HCT116 (cell line): ENCODE measurements at regions not wholly inside any gene's neighbourhood (a gene's known extent, or its start where the extent isn't known, plus 50 kb on each side); places are given as distances from the start of the nearest gene placed in this dataset.
A peak's percentile ranks its signal among the peaks of the same experiment; 100 is the strongest.

ENCODE experiments used
- ATAC-seq: fragments of 200-7000 bp; cut with Tn5 transposase; 2 replicates; pipeline ENCODE4 v1.9.1; 2020; ENCODE audit warnings: mild to moderate bottlenecking, moderate library complexity
- BruUV-seq: library from RNA; stranded (reverse); fragments of 400-500 nt; replicated peaks from 2 replicates; lab custom pipeline; 2021; lab: Mats Ljungman, UMichigan
- CTCF ChIA-PET: fragments of 300-600 bp; sonication (Branson Sonifier 250); formaldehyde crosslinking; loops from one replicate; lab custom pipeline; 2021; ENCODE audit warnings: antibody characterized with exemption; lab: Charles Lee
- POLR2A ChIA-PET: fragments of 300-600, 350-600 bp; sonication (Branson Sonifier 250); formaldehyde crosslinking; loops from one replicate; lab custom pipeline; 2021; ENCODE audit warnings: antibody characterized with exemption; lab: Charles Lee
- RAD21 ChIA-PET, 2 experiments: fragments of 300-600 bp; sonication (Branson Sonifier 250); formaldehyde crosslinking; loops; one replicate each; lab custom pipeline; 2023; ENCODE audit warnings: low total read pairs in 2 of 2; ENCODE audit not compliant: uncharacterized antibody in 2 of 2, unreplicated experiment in 2 of 2, low non-redundant PET in 1 of 2; lab: Charles Lee
- DNase-seq: peaks from one replicate; pipeline ENCODE4 v3.0.0-alpha.2; 2010; ENCODE audit warnings: low read depth, low spot score
- H2AFZ ChIP-seq: fragments of 200-600 bp; shearing (Covaris generic), sonication (generic); 2 replicates; pipeline ENCODE4 v1.6.1; 2017; ENCODE audit warnings: low read depth, mixed run types, mixed read lengths, antibody characterized with exemption, low read length; ENCODE audit not compliant: poor library complexity, severe bottlenecking
- H3K27ac ChIP-seq: 2 replicates; pipeline ENCODE4 v1.5.1; 2012; ENCODE audit warnings: low read depth, low read length
- H3K27me3 ChIP-seq: fragments of 200-600 bp; sonication (generic); 2 replicates; pipeline ENCODE4 v1.6.1; 2016; ENCODE audit warnings: mixed run types, low read length, mixed read lengths; ENCODE audit not compliant: insufficient read depth
- H3K36me3 ChIP-seq, 2 experiments: fragments of 200-500 bp in 1 of 2; fragments of 200-600 bp in 1 of 2; sonication (Bioruptor generic) in 1 of 2; sonication (generic) in 1 of 2; 2 replicates each; pipeline versions ENCODE4 v1.5.1 to v1.6.1; 2014 to 2016; ENCODE audit warnings: low read length in 2 of 2, inconsistent platforms in 1 of 2, mixed read lengths in 1 of 2, mixed run types in 1 of 2; ENCODE audit not compliant: insufficient read depth in 2 of 2, control insufficient read depth in 1 of 2
- H3K4me1 ChIP-seq, 2 experiments: fragments of 200-600 bp in 1 of 2; sonication (generic) in 1 of 2; 2 replicates each; pipeline versions ENCODE4 v1.5.1 to v1.6.1; 2012 to 2017; ENCODE audit warnings: low read length in 2 of 2, inconsistent platforms in 1 of 2, mild to moderate bottlenecking in 1 of 2, mixed read lengths in 1 of 2, mixed run types in 1 of 2, moderate library complexity in 1 of 2; ENCODE audit not compliant: insufficient read depth in 2 of 2, control insufficient read depth in 1 of 2
- H3K4me2 ChIP-seq: fragments of 200-600 bp; sonication (generic); 2 replicates; pipeline ENCODE4 v1.6.1; 2017; ENCODE audit warnings: mixed run types, low read length, mixed read lengths
- H3K4me3 ChIP-seq, 2 experiments: fragments of 200-600 bp in 1 of 2; sonication (generic) in 1 of 2; replicated peaks in 1 of 2; 2 replicates each; pipeline ENCODE4 v1.5.1; 2011 to 2016; ENCODE audit warnings: low read length in 2 of 2, control low read depth in 1 of 2, low read depth in 1 of 2, mild to moderate bottlenecking in 1 of 2, mixed read lengths in 1 of 2, mixed run types in 1 of 2
- H3K79me2 ChIP-seq: fragments of 200-600 bp; sonication (generic); 2 replicates; pipeline ENCODE4 v1.6.1; 2017; ENCODE audit warnings: mild to moderate bottlenecking, mixed run types, low read length, moderate library complexity, mixed read lengths; ENCODE audit not compliant: insufficient read depth
- H3K9ac ChIP-seq: fragments of 200-600 bp; sonication (generic); 2 replicates; pipeline ENCODE4 v1.6.1; 2016; ENCODE audit warnings: low read length, mixed read lengths
- H3K9me2 ChIP-seq: fragments of 200-600 bp; sonication (generic), shearing (Covaris generic); 2 replicates; pipeline ENCODE4 v1.6.1; 2017; ENCODE audit warnings: mixed run types, mild to moderate bottlenecking, moderate library complexity; ENCODE audit not compliant: insufficient read depth
- H3K9me3 ChIP-seq, 2 experiments: fragments of 200-500 bp in 1 of 2; fragments of 200-600 bp in 1 of 2; sonication (Bioruptor generic) in 1 of 2; sonication (generic) in 1 of 2; 2 replicates each; pipeline ENCODE4 v1.6.1; 2014 to 2017; ENCODE audit warnings: low read length in 2 of 2, mixed read lengths in 2 of 2, inconsistent platforms in 1 of 2, low read depth in 1 of 2, mild to moderate bottlenecking in 1 of 2, mixed run types in 1 of 2, moderate library complexity in 1 of 2; ENCODE audit not compliant: control insufficient read depth in 1 of 2, insufficient read depth in 1 of 2
- H4K20me1 ChIP-seq: fragments of 200-600 bp; sonication (generic), shearing (Covaris generic); 2 replicates; pipeline ENCODE4 v1.6.1; 2017; ENCODE audit warnings: mixed run types, mild to moderate bottlenecking, moderate library complexity; ENCODE audit not compliant: insufficient read depth
- CBX3 ChIP-seq: IDR thresholded peaks from 2 replicates; pipeline ENCODE4 v1.6.1; 2012; ENCODE audit warnings: low read depth
- CEBPB ChIP-seq: IDR thresholded peaks from 2 replicates; pipeline ENCODE4 v1.6.1; 2012; ENCODE audit warnings: low read depth
- CTCF ChIP-seq, 3 experiments: fragments of 200-600 bp in 1 of 3; sonication (generic) in 1 of 3; IDR thresholded peaks in 2 of 3; conservative IDR thresholded peaks in 1 of 3; 2 replicates each; pipeline ENCODE4 v1.5.1; 2012 to 2017; ENCODE audit warnings: low read depth in 2 of 3, low read length in 2 of 3, antibody characterized with exemption in 1 of 3, borderline replicate concordance in 1 of 3, control low read depth in 1 of 3, mild to moderate bottlenecking in 1 of 3, mixed read lengths in 1 of 3, mixed run types in 1 of 3, moderate library complexity in 1 of 3; ENCODE audit not compliant: insufficient read depth in 1 of 3
- EGR1 ChIP-seq: IDR thresholded peaks from 2 replicates; pipeline ENCODE4 v1.6.1; 2012; ENCODE audit warnings: low read depth
- ELF1 ChIP-seq: IDR thresholded peaks from 2 replicates; pipeline ENCODE4 v1.6.1; 2012; ENCODE audit warnings: low read depth, borderline replicate concordance
- EZH2phosphoT487 ChIP-seq: fragments of 200-600 bp; IDR thresholded peaks from 2 replicates; pipeline ENCODE4 v1.6.1; 2018; ENCODE audit warnings: antibody characterized with exemption, borderline replicate concordance
- FOSL1 ChIP-seq: IDR thresholded peaks from 2 replicates; pipeline ENCODE4 v1.6.1; 2012; ENCODE audit warnings: low read depth
- JUND ChIP-seq: IDR thresholded peaks from 2 replicates; pipeline ENCODE4 v1.6.1; 2012
- POLR2A ChIP-seq: IDR thresholded peaks from 2 replicates; pipeline ENCODE4 v1.7.0; 2011; ENCODE audit warnings: borderline replicate concordance; ENCODE audit not compliant: insufficient read depth, insufficient read length; ENCODE audit errors: extremely low read depth
- POLR2AphosphoS5 ChIP-seq: IDR thresholded peaks from 2 replicates; pipeline ENCODE4 v1.6.1; 2011; ENCODE audit warnings: mild to moderate bottlenecking, low read depth, low read length, moderate library complexity
- RAD21 ChIP-seq: IDR thresholded peaks from 2 replicates; pipeline ENCODE4 v1.6.1; 2012; ENCODE audit warnings: low read depth, mild to moderate bottlenecking
- SIN3A ChIP-seq: IDR thresholded peaks from 2 replicates; pipeline ENCODE4 v1.6.1; 2012; ENCODE audit warnings: low read depth
- SP1 ChIP-seq: IDR thresholded peaks from 2 replicates; pipeline ENCODE4 v1.6.1; 2012; ENCODE audit warnings: low read depth
- TCF7L2 ChIP-seq: IDR thresholded peaks from 2 replicates; pipeline ENCODE4 v1.7.0; 2011; ENCODE audit warnings: borderline replicate concordance, inconsistent platforms; ENCODE audit not compliant: insufficient read depth, insufficient read length; ENCODE audit errors: extremely low read depth
- ZBTB33 ChIP-seq: IDR thresholded peaks from 2 replicates; pipeline ENCODE4 v1.6.1; 2011; ENCODE audit warnings: mild to moderate bottlenecking, low read length, moderate library complexity; ENCODE audit not compliant: insufficient replicate concordance; ENCODE audit errors: extremely low read depth
- ZFX ChIP-seq: fragments of 450-650 bp; IDR thresholded peaks from 2 replicates; pipeline ENCODE4 v1.6.1; 2017
- intact Hi-C: fragments of 100-400 bp; cut with micrococcal nuclease; formaldehyde crosslinking; loops from 2 replicates; pipeline ENCODE4 v1.10.0; 2022
- TF ChIP-seq, protein P1 (sequence below): IDR thresholded peaks from 2 replicates; pipeline ENCODE4 v1.6.1; 2012

- ATAC-seq = peak; percentile 92
- no peak overlapping the region for H3K4me3 ChIP-seq
Measured at GRCh38 chr11:116454020-116454645, 318.7 kb downstream of the BUD13 start.

More at GRCh38 chr11:116454020-116454645, 318.7 kb downstream of the BUD13 start:
- TF ChIP-seq RAD21 (peak; percentile 65), EGR1 (no peak), CTCF (IDR thresholded peaks at IDR 0.05 in 2 of 3, conservative IDR thresholded peaks at IDR 0.05 in 1 of 3; ENCODE audit: borderline replicate concordance in 1 of 3, insufficient read depth in 1 of 3, low read depth in 2 of 3, low read length in 2 of 3) (peak; percentile 61 to 64 (median 61)), CBX3 (no peak), SP1 (no peak), ZFX (no peak), FOSL1 (no peak), CEBPB (no peak), ELF1 (no peak), TCF7L2 (no peak), SIN3A (no peak), ZBTB33 (no peak), POLR2AphosphoS5 (no peak), EZH2phosphoT487 (no peak), POLR2A (no peak), JUND (no peak)
- TF ChIP-seq, protein P1, sequence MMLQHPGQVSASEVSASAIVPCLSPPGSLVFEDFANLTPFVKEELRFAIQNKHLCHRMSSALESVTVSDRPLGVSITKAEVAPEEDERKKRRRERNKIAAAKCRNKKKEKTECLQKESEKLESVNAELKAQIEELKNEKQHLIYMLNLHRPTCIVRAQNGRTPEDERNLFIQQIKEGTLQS = no peak
- no TSS peak for BruUV-seq
- ChIA-PET POLR2A (no interaction called here), RAD21 (interaction anchor here (0.6 to 1.2 kb wide), 2 partner anchors 45 to 90 kb away, joined by 4 to 5 read pairs; no protein-coding TSS in a partner anchor), CTCF (interaction anchor here (0.7 to 3.2 kb wide), 4 partner anchors 10 to 238 kb away, joined by 3 to 35 read pairs (median 10); no protein-coding TSS in a partner anchor)
- Histone ChIP-seq H4K20me1 (no peaks in the 10 kb centered on the region), H3K9ac (no peak overlapping the region), H3K9me3 (no peaks in the 10 kb centered on the region), H2AFZ (no peak overlapping the region), H3K4me2 (no peak overlapping the region), H3K27me3 (no peaks in the 10 kb centered on the region), H3K9me2 (no peaks in the 10 kb centered on the region), H3K27ac (no peak overlapping the region), H3K36me3 (no peaks in the 10 kb centered on the region), H3K4me1 (no peaks in the 10 kb centered on the region), H3K79me2 (no peaks in the 10 kb centered on the region)
- DNase-seq = no peak
- intact Hi-C loops = loop anchor here (1.0 kb wide), 3 partner anchors 45 to 237 kb away; no protein-coding TSS in a partner anchor
